HepG2 (cell line): ENCODE measurements at regions not wholly inside any gene's neighbourhood (a gene's known extent, or its start where the extent isn't known, plus 50 kb on each side); places are given as distances from the start of the nearest gene placed in this dataset.

Source experiments
- ATAC-seq: fragments of 200-7000 bp; cut with Tn5 transposase; 3 replicates; pipeline ENCODE4 v1.9.1; 2020; ENCODE audit warnings: mild to moderate bottlenecking, moderate library complexity
- BruUV-seq: library from RNA; stranded (reverse); fragments of 400-500 nt; replicated peaks from 2 replicates; lab custom pipeline; 2021; lab: Mats Ljungman, UMichigan
- CTCF ChIA-PET: fragments of 300-600 bp; formaldehyde crosslinking; extraction: SDS; loops from one replicate; lab custom pipeline; 2021; ENCODE audit warnings: low total read pairs, inconsistent platforms, low intra/inter-chr PET ratio; lab: Yijun Ruan, JAX
- POLR2A ChIA-PET: fragments of 350-600 bp; sonication (Branson Sonifier 250); formaldehyde crosslinking; loops from one replicate; lab custom pipeline; 2020; ENCODE audit warnings: antibody characterized with exemption, inconsistent platforms; lab: Yijun Ruan, JAX
- DNase-seq: peaks from one replicate; pipeline ENCODE4 v3.0.0-alpha.2; 2015; ENCODE audit warnings: low spot score
- FAIRE-seq: peaks from 3 replicates; lab custom pipeline; 2011; peaks lifted over from hg19 to GRCh38; lab: Jason Lieb, UNC
- H2AFZ ChIP-seq: one replicate; pipeline ENCODE4 v1.6.1; 2011; ENCODE audit warnings: low read length, inconsistent platforms
- H3K27ac ChIP-seq: fragments of 300-600 bp; 3 replicates; pipeline ENCODE4 v1.8.0; 2011; ENCODE audit warnings: mixed run types, mild to moderate bottlenecking, mixed read lengths, low read length, inconsistent platforms; ENCODE audit not compliant: insufficient read depth; ENCODE audit errors: extremely low read length
- H3K27me3 ChIP-seq, 2 experiments: fragments of 200-600 bp in 1 of 2; 2 replicates in 1 of 2; 3 replicates in 1 of 2; pipeline versions ENCODE4 v1.6.0 to v1.8.0; 2011; ENCODE audit warnings: low read length in 2 of 2, mild to moderate bottlenecking in 2 of 2, moderate library complexity in 2 of 2, inconsistent platforms in 1 of 2; ENCODE audit not compliant: insufficient read depth in 2 of 2, control insufficient read depth in 1 of 2
- H3K36me3 ChIP-seq, 2 experiments: fragments of 200-600 bp in 1 of 2; replicated peaks in 1 of 2; 2 replicates in 1 of 2; 3 replicates in 1 of 2; pipeline versions ENCODE4 v1.5.1 to v1.8.0; 2011; ENCODE audit warnings: low read length in 2 of 2, inconsistent platforms in 1 of 2; ENCODE audit not compliant: insufficient read depth in 2 of 2, control insufficient read depth in 1 of 2
- H3K4me1 ChIP-seq: 2 replicates; pipeline ENCODE4 v1.5.1; 2012; ENCODE audit warnings: low read length, inconsistent platforms; ENCODE audit not compliant: insufficient read depth
- H3K4me2 ChIP-seq: 2 replicates; pipeline ENCODE4 v1.6.0; 2011; ENCODE audit warnings: low read depth, low read length, inconsistent platforms
- H3K4me3 ChIP-seq, 3 experiments: fragments of 200-600 bp in 1 of 3; sonication (generic), shearing (Covaris generic) in 1 of 3; replicated peaks in 1 of 3; 2 replicates each; pipeline ENCODE4 v1.5.1; 2011 to 2016; ENCODE audit warnings: low read length in 3 of 3, inconsistent platforms in 2 of 3, low read depth in 2 of 3, mild to moderate bottlenecking in 2 of 3, control low read depth in 1 of 3, mixed read lengths in 1 of 3; ENCODE audit not compliant: insufficient read depth in 1 of 3
- H3K79me2 ChIP-seq: one replicate; pipeline ENCODE4 v1.6.1; 2011; ENCODE audit warnings: low read length, inconsistent platforms; ENCODE audit not compliant: insufficient read depth
- H3K9ac ChIP-seq: 2 replicates; pipeline ENCODE4 v1.6.0; 2011; ENCODE audit warnings: mild to moderate bottlenecking, low read depth, low read length, inconsistent platforms; ENCODE audit not compliant: insufficient read depth
- H3K9me3 ChIP-seq: 2 replicates; pipeline ENCODE4 v1.5.1; 2012; ENCODE audit warnings: mild to moderate bottlenecking, low read length
- H4K20me1 ChIP-seq: 2 replicates; pipeline ENCODE4 v1.6.0; 2011; ENCODE audit warnings: inconsistent platforms, mild to moderate bottlenecking, low read length, moderate library complexity; ENCODE audit not compliant: insufficient read depth
- ARHGAP35 ChIP-seq: sonication (generic); formaldehyde crosslinking; IDR thresholded peaks from 2 replicates; pipeline ENCODE4 v1.9.0; 2022; ENCODE audit warnings: mild to moderate bottlenecking, inconsistent platforms, moderate library complexity, missing genetic modification reagents, borderline replicate concordance
- ATF7-NPFF ChIP-seq: sonication (generic); formaldehyde crosslinking; IDR thresholded peaks from 2 replicates; pipeline ENCODE4 v1.8.1; 2023; ENCODE audit warnings: mild to moderate bottlenecking, low read depth, missing genetic modification reagents, moderate library complexity
- CC2D1A ChIP-seq: sonication (generic); formaldehyde crosslinking; IDR thresholded peaks from 2 replicates; pipeline ENCODE4 v1.8.1; 2023; ENCODE audit warnings: mild to moderate bottlenecking, missing genetic modification reagents
- CCDC6 ChIP-seq: sonication (generic); formaldehyde crosslinking; IDR thresholded peaks from 2 replicates; pipeline ENCODE4 v1.8.1; 2022; ENCODE audit warnings: mild to moderate bottlenecking, missing genetic modification reagents, moderate library complexity
- CEBPB ChIP-seq: IDR thresholded peaks from 2 replicates; pipeline ENCODE4 v1.6.1; 2011; ENCODE audit warnings: low read depth, low read length, improper control_type of control experiment, borderline replicate concordance
- DNMT1 ChIP-seq: sonication (generic); formaldehyde crosslinking; IDR thresholded peaks from 2 replicates; pipeline ENCODE4 v1.5.1; 2020; ENCODE audit warnings: mild to moderate bottlenecking, missing genetic modification reagents
- FOSL1 ChIP-seq: sonication (generic); formaldehyde crosslinking; IDR thresholded peaks from 2 replicates; pipeline ENCODE4 v1.9.0; 2021; ENCODE audit warnings: missing genetic modification reagents, borderline replicate concordance
- HNF4A ChIP-seq: sonication (generic); formaldehyde crosslinking; IDR thresholded peaks from 2 replicates; pipeline ENCODE4 v1.4.0; 2020; ENCODE audit warnings: missing genetic modification reagents
- SMARCC2 ChIP-seq: fragments of 450-650 bp; IDR thresholded peaks from 2 replicates; pipeline ENCODE4 v1.6.1; 2017; ENCODE audit warnings: antibody characterized with exemption, mild to moderate bottlenecking
- ZKSCAN1 ChIP-seq: fragments of 150-350 bp; IDR thresholded peaks from 2 replicates; pipeline ENCODE4 v1.6.1; 2014; ENCODE audit warnings: low read length
- ZNF225 ChIP-seq: sonication (generic); formaldehyde crosslinking; IDR thresholded peaks from 2 replicates; pipeline ENCODE4 v1.4.0; 2020; ENCODE audit warnings: mild to moderate bottlenecking, missing genetic modification reagents
- ZNF264 ChIP-seq: sonication (generic); formaldehyde crosslinking; IDR thresholded peaks from 2 replicates; pipeline ENCODE4 v1.4.0; 2020; ENCODE audit warnings: missing genetic modification reagents
- WGBS: methylation state at CpG from one replicate; pipeline ENCODE4 v1.1.6; 2017; ENCODE audit warnings: low lambda C conversion rate; 5-methylcytosine and 5-hydroxymethylcytosine counted together
- in situ Hi-C: cut with HindIII; loops from 2 replicates; pipeline ENCODE4 v1.10.0; 2017; ENCODE audit warnings: low pct_unique_long_range_greater_than_20kb; ENCODE audit not compliant: extremely low pct_ligation_motif_present
- intact Hi-C: fragments of 100-400 bp; cut with micrococcal nuclease; formaldehyde crosslinking; loops from one replicate; pipeline ENCODE4 v1.10.0; 2022; ENCODE audit not compliant: unreplicated experiment
- TF ChIP-seq, protein P1 (sequence below): sonication (generic); formaldehyde crosslinking; IDR thresholded peaks from 2 replicates; pipeline ENCODE4 v1.5.0; 2020; ENCODE audit warnings: mild to moderate bottlenecking, missing genetic modification reagents
- TF ChIP-seq, protein P2 (sequence below): sonication (generic); formaldehyde crosslinking; IDR thresholded peaks from 2 replicates; pipeline ENCODE4 v1.5.0; 2020; ENCODE audit warnings: mild to moderate bottlenecking, missing genetic modification reagents

DNA sequence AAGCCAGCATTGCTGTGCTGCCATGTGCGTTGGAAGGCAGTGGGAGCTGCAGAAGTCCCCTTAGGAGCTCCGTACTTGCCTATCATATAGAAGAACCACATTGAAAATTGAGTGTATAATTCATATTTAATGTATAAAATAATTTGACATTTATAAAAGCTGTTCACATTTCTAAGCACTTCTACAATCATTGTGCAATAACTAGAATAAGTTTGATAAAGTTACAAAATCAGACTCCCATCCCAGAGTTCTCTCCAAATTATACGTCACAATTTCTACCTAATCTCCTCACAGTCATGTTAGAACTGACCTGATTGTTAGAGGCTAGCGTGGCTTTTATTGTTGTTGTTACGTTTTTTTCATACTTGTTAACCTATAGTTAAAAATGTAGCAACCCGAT is 123.5 kb upstream of the ZNF366 start:
- POLR2A ChIA-PET: no interaction called here
- Histone ChIP-seq H3K4me1 (peaks cover 15% of the 10 kb centered on the region), H4K20me1 (no peaks in the 10 kb centered on the region), H3K27me3 (no peaks in the 10 kb centered on the region), H3K9me3 (no peaks in the 10 kb centered on the region), H2AFZ (no peak overlapping the region), H3K4me2 (no peak overlapping the region), H3K36me3 (no peaks in the 10 kb centered on the region), H3K9ac (no peak overlapping the region), H3K27ac (no peak overlapping the region), H3K4me3 (no peak overlapping the region), H3K79me2 (no peaks in the 10 kb centered on the region)
- intact Hi-C loops (no loop called here), in situ Hi-C loops (no loop called here)
- ATAC-seq (no peak), DNase-seq (no peak), FAIRE-seq (no peak)
- no TSS peak for BruUV-seq
- CTCF ChIA-PET: no interaction called here
- WGBS: 44% methylated on average over 6 of the region's 6 CpGs
- TF ChIP-seq CEBPB: peak; percentile 47; the same call in 1 of the 2 replicates
- no peak for TF ChIP-seq ARHGAP35 (CRISPR knock-in tag)

GRCh38 chr5:72630081-72630480 is 122.9 kb upstream of the ZNF366 start:
- no TSS peak for BruUV-seq
- ChIA-PET POLR2A (no interaction called here), CTCF (no interaction called here)
- H3K4me1 ChIP-seq: peaks cover 15% of the 10 kb centered on the region
- H3K27me3 ChIP-seq: peaks cover 0 to under 1% of the 10 kb centered on the region in 2 experiments; a peak in 1 of 5 replicates
- no peak overlapping the region for H2AFZ ChIP-seq
- 29% methylated on average over 2 of the region's 2 CpGs for WGBS
- no peak for DNase-seq
- no peak overlapping the region for H3K9ac ChIP-seq
- no peaks in the 10 kb centered on the region for H3K36me3 ChIP-seq
- H3K4me3 ChIP-seq: no peak overlapping the region
- ATAC-seq: no peak
- intact Hi-C loops (no loop called here), in situ Hi-C loops (no loop called here)
- TF ChIP-seq, protein P1, sequence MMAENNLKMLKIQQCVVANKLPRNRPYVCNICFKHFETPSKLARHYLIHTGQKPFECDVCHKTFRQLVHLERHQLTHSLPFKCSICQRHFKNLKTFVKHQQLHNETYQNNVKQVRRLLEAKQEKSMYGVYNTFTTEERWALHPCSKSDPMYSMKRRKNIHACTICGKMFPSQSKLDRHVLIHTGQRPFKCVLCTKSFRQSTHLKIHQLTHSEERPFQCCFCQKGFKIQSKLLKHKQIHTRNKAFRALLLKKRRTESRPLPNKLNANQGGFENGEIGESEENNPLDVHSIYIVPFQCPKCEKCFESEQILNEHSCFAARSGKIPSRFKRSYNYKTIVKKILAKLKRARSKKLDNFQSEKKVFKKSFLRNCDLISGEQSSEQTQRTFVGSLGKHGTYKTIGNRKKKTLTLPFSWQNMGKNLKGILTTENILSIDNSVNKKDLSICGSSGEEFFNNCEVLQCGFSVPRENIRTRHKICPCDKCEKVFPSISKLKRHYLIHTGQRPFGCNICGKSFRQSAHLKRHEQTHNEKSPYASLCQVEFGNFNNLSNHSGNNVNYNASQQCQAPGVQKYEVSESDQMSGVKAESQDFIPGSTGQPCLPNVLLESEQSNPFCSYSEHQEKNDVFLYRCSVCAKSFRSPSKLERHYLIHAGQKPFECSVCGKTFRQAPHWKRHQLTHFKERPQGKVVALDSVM: no peak
- no peak for TF ChIP-seq ZKSCAN1
- TF ChIP-seq CC2D1A (CRISPR knock-in tag): no peak
- no peak for TF ChIP-seq HNF4A
- TF ChIP-seq FOSL1 (CRISPR knock-in tag): no peak
- no peak for TF ChIP-seq DNMT1 (CRISPR knock-in tag)
- TF ChIP-seq, protein P2, sequence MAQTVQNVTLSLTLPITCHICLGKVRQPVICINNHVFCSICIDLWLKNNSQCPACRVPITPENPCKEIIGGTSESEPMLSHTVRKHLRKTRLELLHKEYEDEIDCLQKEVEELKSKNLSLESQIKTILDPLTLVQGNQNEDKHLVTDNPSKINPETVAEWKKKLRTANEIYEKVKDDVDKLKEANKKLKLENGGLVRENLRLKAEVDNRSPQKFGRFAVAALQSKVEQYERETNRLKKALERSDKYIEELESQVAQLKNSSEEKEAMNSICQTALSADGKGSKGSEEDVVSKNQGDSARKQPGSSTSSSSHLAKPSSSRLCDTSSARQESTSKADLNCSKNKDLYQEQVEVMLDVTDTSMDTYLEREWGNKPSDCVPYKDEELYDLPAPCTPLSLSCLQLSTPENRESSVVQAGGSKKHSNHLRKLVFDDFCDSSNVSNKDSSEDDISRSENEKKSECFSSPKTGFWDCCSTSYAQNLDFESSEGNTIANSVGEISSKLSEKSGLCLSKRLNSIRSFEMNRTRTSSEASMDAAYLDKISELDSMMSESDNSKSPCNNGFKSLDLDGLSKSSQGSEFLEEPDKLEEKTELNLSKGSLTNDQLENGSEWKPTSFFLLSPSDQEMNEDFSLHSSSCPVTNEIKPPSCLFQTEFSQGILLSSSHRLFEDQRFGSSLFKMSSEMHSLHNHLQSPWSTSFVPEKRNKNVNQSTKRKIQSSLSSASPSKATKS: no peak
- no peak for TF ChIP-seq CCDC6 (CRISPR knock-in tag)
- no peak for TF ChIP-seq ZNF264 (CRISPR knock-in tag)
- no peak for TF ChIP-seq ATF7-NPFF (CRISPR knock-in tag)
- no peak for TF ChIP-seq ZNF225 (CRISPR knock-in tag)
- TF ChIP-seq SMARCC2: no peak
- H3K79me2 ChIP-seq: no peaks in the 10 kb centered on the region
- FAIRE-seq: no peak
- H3K27ac ChIP-seq: no peak overlapping the region
- H3K4me2 ChIP-seq: no peak overlapping the region
- H3K9me3 ChIP-seq: no peaks in the 10 kb centered on the region
- no peaks in the 10 kb centered on the region for H4K20me1 ChIP-seq
